ENCODE measurements at regions not wholly inside any gene's neighbourhood (a gene's known extent, or its start where the extent isn't known, plus 50 kb on each side); places are given as distances from the start of the nearest gene placed in this dataset.

DNA sequence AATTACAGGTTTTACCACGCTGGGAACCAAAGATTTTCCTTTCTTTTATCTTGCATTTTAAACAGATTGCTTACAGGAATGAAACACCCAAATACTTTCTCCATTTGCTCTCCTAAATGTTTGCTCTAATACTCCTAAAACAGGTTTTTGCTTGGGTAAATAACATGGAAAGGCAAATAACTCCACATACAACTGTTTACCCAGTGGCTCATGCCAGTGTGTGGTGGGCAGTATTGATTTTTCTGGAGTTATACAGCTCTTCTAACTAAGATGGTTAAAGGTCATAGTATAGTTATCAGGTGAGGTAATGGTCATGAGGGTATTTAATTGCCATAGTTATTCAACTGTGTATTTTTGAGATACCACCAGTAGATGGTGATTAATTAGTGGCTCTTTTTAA, 61.2 kb upstream of the RAB27B start:
- no peak for DNase-seq (ENCODE audit: low read depth in 1 of 2, low spot score in 1 of 2)

DNA sequence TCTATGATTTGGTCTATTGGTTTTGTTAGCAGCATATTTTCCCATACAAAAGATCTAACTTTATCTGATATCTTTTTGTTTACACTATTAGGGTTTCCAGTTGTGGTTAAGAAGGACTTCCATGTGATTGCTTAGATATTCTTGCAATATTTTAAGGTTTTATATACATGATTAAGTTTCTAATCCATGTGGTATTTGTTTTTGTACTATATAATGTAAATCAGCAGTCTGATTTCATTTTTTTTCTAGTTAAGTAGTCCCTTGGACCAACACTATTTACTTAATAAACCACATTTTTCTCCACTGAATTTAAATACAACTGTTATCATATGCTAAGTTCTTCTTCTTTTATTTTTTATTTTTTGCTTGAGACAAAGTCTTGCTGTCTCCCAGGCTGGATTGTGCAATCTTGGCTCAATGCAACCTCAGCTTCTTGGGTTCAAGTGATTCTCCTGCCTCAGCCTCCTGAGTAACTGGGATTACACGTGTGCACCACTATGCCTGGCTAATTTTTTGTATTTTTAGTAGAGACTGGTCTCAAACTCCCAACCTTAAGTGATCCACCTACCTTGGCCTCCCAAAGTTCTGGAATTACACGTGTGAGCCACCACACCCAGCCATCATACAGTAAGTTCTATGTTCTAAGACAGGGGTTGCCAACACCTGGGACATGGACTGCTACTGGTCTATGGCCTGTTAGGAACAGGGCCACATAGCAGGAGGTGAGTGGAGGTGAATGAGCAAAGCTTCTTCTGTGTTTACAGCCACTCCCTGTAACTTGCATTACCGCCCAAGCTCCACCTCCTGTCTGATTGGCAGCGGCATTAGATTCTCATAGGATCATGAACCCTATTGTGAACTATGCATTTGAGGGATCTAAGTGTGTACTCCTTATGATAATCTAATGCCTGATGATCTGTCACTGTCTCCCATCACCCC, 58.5 kb upstream of the RAB27B start:
- DNase-seq (ENCODE audit: low read depth in 1 of 2, low spot score in 1 of 2) = no peak

DNA sequence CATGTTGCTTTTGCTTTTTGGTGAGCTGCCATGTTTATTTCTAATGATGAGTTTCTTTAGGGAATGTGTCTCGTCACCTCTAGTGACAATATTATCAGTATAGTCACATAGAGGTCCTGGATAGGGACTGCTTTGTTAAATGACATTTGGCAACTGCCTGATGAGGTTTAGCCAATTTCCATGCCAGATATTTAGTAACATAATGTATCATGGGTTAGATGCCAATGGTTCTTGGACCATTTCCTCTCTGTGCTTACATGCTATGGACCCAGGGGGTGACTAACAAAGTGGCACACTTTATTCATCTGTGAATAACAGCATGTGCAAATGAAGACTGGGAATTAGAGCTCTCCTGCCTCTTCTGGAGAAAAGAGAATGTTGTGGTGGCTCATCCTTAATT, 56.2 kb upstream of the RAB27B start:
- no peak for DNase-seq (ENCODE audit: low read depth in 1 of 2, low spot score in 1 of 2)

DNA sequence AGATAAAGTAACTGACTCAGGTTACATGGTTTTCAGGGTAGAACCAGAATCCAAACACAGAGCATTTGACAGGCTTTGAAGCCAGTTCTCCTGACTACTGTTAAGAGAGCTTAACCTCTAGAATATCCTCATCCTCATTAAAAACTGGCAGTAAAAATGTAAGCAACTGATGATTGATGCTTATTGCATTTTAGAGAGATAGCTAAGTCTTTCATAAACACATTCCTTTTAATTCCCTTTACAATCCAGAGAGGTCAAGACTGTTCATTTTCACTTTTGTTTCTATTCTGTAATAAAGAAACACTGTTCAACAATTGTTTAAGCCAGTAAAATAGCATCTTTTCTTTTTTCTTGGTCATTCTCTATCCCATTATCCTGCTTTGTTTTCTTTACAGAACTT, 53.9 kb upstream of the RAB27B start:
- DNase-seq (ENCODE audit: low read depth in 1 of 2, low spot score in 1 of 2) = no peak

DNA sequence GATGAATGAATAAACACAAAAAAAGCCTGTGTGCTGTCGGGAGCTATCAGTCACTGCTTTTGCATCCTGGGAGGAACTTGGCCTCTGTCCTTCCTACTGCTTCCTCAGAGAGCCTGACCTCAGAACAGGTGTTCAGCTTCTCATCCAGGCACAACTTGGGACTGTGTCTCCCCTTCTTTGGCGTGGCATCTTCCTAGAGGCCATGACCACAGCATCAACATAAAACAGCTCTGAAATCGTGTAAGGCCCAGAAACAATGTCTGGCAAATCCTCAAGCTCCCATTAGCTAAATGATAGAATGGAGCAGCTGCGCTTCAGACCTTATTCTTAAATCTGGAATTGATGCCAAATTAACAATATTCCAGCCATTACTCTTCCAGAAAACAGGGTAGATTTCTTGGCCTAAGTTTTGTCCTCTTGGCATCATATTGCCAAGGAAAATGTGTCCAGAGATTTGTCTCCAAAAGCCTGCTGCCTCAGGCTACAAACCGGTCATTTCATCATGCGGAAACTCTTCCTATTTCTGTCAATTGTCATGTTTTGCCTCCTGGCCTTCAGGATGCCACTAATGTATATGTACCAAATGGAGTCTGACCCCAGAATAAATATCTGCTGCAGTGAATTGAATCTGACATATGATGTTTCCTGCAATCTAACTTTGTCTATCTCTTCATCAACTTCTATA, 53.2 kb upstream of the RAB27B start:
- no peak for DNase-seq (ENCODE audit: low read depth in 1 of 2, low spot score in 1 of 2)

DNA sequence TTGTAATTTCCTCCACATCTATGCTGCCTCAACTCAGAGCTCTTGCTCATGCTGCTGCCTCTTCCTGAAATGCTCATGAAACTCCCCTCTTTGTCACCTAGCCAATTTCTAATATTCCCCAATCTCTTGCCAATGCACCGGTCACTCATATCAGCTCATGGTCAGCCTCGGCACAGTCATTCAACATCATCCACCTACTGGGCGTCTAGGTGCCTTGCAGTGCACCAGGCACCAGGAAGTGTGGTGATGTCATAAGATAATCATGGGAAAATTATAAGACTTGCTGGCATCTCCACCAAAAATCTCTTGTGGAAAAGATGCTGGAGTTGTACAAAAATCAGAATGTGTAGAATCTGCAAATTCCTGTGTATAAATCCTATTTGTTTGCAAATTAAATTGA, 52.6 kb upstream of the RAB27B start:
- no peak for DNase-seq (ENCODE audit: low read depth in 1 of 2, low spot score in 1 of 2)

DNA sequence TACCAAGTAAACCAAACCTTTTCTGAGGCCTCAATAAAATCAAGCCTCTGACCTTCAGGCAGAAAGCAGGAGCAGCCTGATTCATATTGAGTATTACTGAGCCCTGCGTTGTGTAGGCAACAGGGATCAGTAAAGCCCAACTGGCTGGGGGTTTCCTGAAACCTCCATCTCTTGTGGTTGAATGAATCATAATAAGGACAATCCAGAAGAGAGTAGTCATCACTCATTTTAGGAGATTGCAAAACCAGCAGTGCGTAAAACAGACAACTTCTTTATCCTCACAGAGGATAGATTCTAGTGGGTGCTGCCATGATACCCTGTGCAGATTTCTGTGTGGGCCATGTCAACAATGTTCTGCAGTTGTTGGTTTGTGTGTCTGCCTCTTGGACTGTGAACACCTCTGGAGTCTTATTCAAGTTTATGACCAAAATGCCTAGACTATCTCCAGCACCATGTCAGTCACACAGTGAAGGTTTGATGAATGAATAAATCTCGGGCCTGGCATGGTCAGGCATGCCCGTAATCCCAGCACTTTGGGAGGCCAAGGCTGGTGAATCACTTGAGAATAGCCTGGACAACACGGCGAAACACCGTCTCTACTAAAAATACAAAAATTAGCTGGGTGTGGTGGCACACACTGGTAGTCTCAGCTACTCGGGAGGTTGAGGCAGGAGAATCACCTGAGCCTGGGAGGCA, 51.8 kb upstream of the RAB27B start:
- DNase-seq (ENCODE audit: low read depth in 1 of 2, low spot score in 1 of 2) = no peak

DNA sequence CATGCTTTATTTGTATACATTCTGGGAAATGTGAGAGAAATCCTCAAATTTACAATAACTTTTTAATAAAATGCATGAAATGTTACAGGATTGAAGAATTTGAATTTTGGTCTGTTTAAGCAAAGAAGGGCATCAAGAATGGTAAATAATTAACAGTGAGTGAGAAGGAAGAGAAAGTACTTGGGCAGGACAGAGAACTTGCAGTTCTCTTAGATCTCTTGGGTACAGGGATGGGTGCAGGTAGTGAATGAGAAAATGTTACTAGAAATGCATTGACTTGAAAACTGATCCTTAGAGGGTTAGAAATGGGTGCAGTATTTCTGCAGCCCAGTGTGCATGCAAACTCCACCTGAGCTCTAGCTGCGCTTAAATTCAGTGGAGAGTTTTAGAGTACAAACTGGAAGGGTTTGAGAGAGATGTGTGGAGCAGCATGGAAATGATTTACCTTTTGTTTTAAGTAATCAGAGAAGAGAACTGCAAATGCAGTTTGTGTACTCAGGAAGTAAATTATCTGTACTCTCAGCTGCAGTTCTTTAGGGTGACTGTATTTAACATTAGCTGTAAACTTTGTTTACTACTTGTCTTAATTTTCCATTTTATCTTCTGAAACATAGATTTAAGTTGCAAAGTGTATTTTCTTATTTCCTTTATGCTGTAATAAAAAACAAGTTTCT, 51.0 kb upstream of the RAB27B start:
- no peak for DNase-seq (ENCODE audit: low read depth in 1 of 2, low spot score in 1 of 2)

DNA sequence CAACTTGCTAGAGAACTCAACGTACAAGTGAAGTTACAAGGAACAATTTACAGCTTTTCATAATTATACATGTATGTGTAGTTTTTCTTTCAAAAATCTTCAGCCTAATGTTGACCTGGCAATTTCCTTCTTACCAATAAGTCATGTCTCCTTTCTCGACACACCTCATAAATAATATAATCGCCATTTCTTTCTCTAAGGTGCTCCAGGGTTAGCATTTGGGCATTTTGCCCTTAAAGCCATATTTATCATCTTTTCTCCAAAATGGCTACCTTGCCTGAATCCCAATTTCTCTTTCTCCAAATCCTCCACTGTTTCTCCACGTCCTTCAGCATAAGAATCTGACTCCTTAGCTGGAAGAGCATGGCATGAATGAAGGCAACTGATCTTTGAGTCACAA, 50.3 kb upstream of the RAB27B start:
- no peak for DNase-seq (ENCODE audit: low read depth in 1 of 2, low spot score in 1 of 2)
